Activated CD4-positive, alpha-beta T cell treated with anti-CD3 and anti-CD28 coated beads for 36 hours (primary cell): ENCODE measurements at regions not wholly inside any gene's neighbourhood (a gene's known extent, or its start where the extent isn't known, plus 50 kb on each side); places are given as distances from the start of the nearest gene placed in this dataset.

Source experiments
- ATAC-seq: fragments of 200-7000 bp; cut with Tn5 transposase; one replicate; pipeline ENCODE4 v1.10.0; 2021; ENCODE audit warnings: mild to moderate bottlenecking, moderate library complexity
- CTCF ChIA-PET: fragments of 350-600 bp; sonication (Branson Sonifier 250); formaldehyde crosslinking; loops from one replicate; lab custom pipeline; 2021; ENCODE audit warnings: antibody characterized with exemption; lab: Charles Lee
- POLR2A ChIA-PET: fragments of 350-600 bp; sonication (Branson Sonifier 250); formaldehyde crosslinking; loops from one replicate; lab custom pipeline; 2021; ENCODE audit warnings: antibody characterized with exemption, inconsistent platforms; lab: Charles Lee
- DNase-seq: peaks from one replicate; pipeline ENCODE4 v3.0.0-alpha.2; 2020
- H3K27ac Mint-ChIP-seq: one replicate; pipeline ENCODE4 v1.8.0; 2021; ENCODE audit warnings: mixed read lengths
- H3K27me3 Mint-ChIP-seq: one replicate; pipeline ENCODE4 v1.8.0; 2021; ENCODE audit warnings: mixed read lengths
- H3K36me3 Mint-ChIP-seq: one replicate; pipeline ENCODE4 v1.8.0; 2021; ENCODE audit warnings: low read depth, mixed read lengths
- H3K4me1 Mint-ChIP-seq: one replicate; pipeline ENCODE4 v1.8.0; 2021; ENCODE audit warnings: mixed read lengths
- H3K4me3 Mint-ChIP-seq: one replicate; pipeline ENCODE4 v1.8.0; 2021; ENCODE audit warnings: mild to moderate bottlenecking, moderate library complexity, mixed read lengths
- H3K9me3 Mint-ChIP-seq: one replicate; pipeline ENCODE4 v1.8.0; 2021; ENCODE audit warnings: low read depth, mixed read lengths
- intact Hi-C, 2 experiments: fragments of 100-400 bp; cut with DNase I in 1 of 2; cut with micrococcal nuclease in 1 of 2; formaldehyde crosslinking; loops; one replicate each; pipeline versions ENCODE4 v1.14.2 to v1.15.1; 2022 to 2024; cut with DNase I, micrococcal nuclease

GRCh38 chr1:14499312-14500040 is 99.0 kb upstream of the KAZN start:
- intact Hi-C loops = no loop called here
- Mint-ChIP-seq H3K27me3 (peaks cover 16% of the 10 kb centered on the region), H3K4me3 (no peak overlapping the region), H3K9me3 (no peaks in the 10 kb centered on the region), H3K36me3 (no peaks in the 10 kb centered on the region), H3K4me1 (no peaks in the 10 kb centered on the region), H3K27ac (no peak overlapping the region)
- ATAC-seq = no peak
- POLR2A ChIA-PET = no interaction called here
- no peak for DNase-seq
- CTCF ChIA-PET = no interaction called here

GRCh38 chr1:14500041-14500440 is 98.4 kb upstream of the KAZN start:
- Mint-ChIP-seq H3K4me1 (no peaks in the 10 kb centered on the region), H3K27ac (no peak overlapping the region), H3K36me3 (no peaks in the 10 kb centered on the region), H3K4me3 (no peak overlapping the region), H3K27me3 (peaks cover 12% of the 10 kb centered on the region), H3K9me3 (no peaks in the 10 kb centered on the region)
- CTCF ChIA-PET = no interaction called here
- ATAC-seq (no peak), DNase-seq (no peak)
- intact Hi-C loops = no loop called here
- POLR2A ChIA-PET = no interaction called here

GRCh38 chr1:14500912-14501311 is 97.6 kb upstream of the KAZN start:
- H3K36me3 Mint-ChIP-seq = no peaks in the 10 kb centered on the region
- no peak overlapping the region for H3K4me3 Mint-ChIP-seq
- CTCF ChIA-PET = no interaction called here
- H3K9me3 Mint-ChIP-seq = no peaks in the 10 kb centered on the region
- H3K27ac Mint-ChIP-seq = no peak overlapping the region
- ATAC-seq (no peak), DNase-seq (no peak)
- intact Hi-C loops = no loop called here
- H3K4me1 Mint-ChIP-seq = no peaks in the 10 kb centered on the region
- POLR2A ChIA-PET = no interaction called here
- H3K27me3 Mint-ChIP-seq = peaks cover 12% of the 10 kb centered on the region

GRCh38 chr1:14504517-14504916 is 94.0 kb upstream of the KAZN start:
- Mint-ChIP-seq H3K4me1 (no peaks in the 10 kb centered on the region), H3K27ac (no peak overlapping the region), H3K4me3 (no peak overlapping the region), H3K9me3 (no peaks in the 10 kb centered on the region), H3K36me3 (no peaks in the 10 kb centered on the region), H3K27me3 (peaks cover 10% of the 10 kb centered on the region)
- no peak for ATAC-seq
- ChIA-PET CTCF (no interaction called here), POLR2A (no interaction called here)
- DNase-seq = no peak
- intact Hi-C loops = no loop called here

DNA sequence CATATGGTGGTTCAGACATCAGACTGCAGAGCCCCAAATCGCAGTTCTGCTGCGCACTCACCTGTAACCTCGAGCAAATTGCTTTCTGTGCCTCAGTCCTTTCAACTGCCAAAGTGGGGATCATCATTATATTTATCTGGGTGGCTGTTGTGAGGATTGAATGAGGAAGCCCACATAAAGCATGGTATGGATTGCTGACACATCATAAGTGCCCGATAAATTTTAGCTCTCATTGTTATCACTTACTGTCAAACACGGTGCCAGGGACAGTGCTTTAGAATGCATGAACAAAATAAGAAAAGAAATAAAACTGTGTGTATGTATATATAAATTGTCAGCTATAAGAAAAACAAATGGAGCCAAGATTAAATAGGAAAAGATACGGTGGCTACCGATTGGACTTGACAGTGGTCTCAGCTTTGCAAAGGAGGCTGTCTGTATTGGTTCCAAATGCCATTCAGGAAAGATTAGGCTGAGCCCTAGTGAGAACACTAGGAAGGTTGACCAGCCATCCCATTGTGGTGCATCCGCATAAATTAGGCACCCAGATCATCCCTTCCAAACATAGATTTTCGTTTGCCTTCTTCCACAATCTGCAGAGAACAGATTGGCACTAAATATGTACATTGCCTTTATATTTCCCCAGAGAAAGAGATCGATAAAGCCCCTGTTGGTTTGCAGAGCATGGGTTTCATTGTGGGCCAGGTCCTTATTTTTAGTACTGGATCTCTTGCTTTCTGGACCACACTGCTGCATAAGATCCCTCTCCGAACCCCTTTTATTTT is 91.8 kb upstream of the KAZN start:
- POLR2A ChIA-PET = no interaction called here
- H3K36me3 Mint-ChIP-seq = no peaks in the 10 kb centered on the region
- no peaks in the 10 kb centered on the region for H3K9me3 Mint-ChIP-seq
- ATAC-seq = no peak
- H3K27ac Mint-ChIP-seq = no peak overlapping the region
- intact Hi-C loops = no loop called here
- no peaks in the 10 kb centered on the region for H3K4me1 Mint-ChIP-seq
- DNase-seq = no peak
- H3K27me3 Mint-ChIP-seq = peaks cover 6% of the 10 kb centered on the region
- CTCF ChIA-PET = interaction anchor here (0.7 kb wide), 1 partner anchor 619 kb away, joined by 3 read pairs; no protein-coding TSS in a partner anchor
- no peak overlapping the region for H3K4me3 Mint-ChIP-seq

GRCh38 chr1:14507262-14507661 is 91.2 kb upstream of the KAZN start:
- Mint-ChIP-seq H3K9me3 (no peaks in the 10 kb centered on the region), H3K4me1 (no peaks in the 10 kb centered on the region), H3K36me3 (no peaks in the 10 kb centered on the region), H3K27ac (no peak overlapping the region), H3K4me3 (no peak overlapping the region), H3K27me3 (peaks cover 7% of the 10 kb centered on the region)
- POLR2A ChIA-PET = no interaction called here
- ATAC-seq = no peak
- no peak for DNase-seq
- CTCF ChIA-PET = no interaction called here
- intact Hi-C loops = no loop called here

GRCh38 chr1:14508613-14509012 is 89.9 kb upstream of the KAZN start:
- no peaks in the 10 kb centered on the region for H3K36me3 Mint-ChIP-seq
- no peak overlapping the region for H3K27ac Mint-ChIP-seq
- CTCF ChIA-PET = no interaction called here
- no peak for DNase-seq
- intact Hi-C loops = no loop called here
- H3K9me3 Mint-ChIP-seq = no peaks in the 10 kb centered on the region
- no peak overlapping the region for H3K4me3 Mint-ChIP-seq
- no peaks in the 10 kb centered on the region for H3K4me1 Mint-ChIP-seq
- POLR2A ChIA-PET = no interaction called here
- peaks cover 2% of the 10 kb centered on the region for H3K27me3 Mint-ChIP-seq
- no peak for ATAC-seq

- no peaks in the 10 kb centered on the region for H3K36me3 Mint-ChIP-seq
- H3K4me1 Mint-ChIP-seq = no peaks in the 10 kb centered on the region
These were observed 87.3 kb upstream of the KAZN start for GRCh38 chr1:14511166-14511680.

DNA sequence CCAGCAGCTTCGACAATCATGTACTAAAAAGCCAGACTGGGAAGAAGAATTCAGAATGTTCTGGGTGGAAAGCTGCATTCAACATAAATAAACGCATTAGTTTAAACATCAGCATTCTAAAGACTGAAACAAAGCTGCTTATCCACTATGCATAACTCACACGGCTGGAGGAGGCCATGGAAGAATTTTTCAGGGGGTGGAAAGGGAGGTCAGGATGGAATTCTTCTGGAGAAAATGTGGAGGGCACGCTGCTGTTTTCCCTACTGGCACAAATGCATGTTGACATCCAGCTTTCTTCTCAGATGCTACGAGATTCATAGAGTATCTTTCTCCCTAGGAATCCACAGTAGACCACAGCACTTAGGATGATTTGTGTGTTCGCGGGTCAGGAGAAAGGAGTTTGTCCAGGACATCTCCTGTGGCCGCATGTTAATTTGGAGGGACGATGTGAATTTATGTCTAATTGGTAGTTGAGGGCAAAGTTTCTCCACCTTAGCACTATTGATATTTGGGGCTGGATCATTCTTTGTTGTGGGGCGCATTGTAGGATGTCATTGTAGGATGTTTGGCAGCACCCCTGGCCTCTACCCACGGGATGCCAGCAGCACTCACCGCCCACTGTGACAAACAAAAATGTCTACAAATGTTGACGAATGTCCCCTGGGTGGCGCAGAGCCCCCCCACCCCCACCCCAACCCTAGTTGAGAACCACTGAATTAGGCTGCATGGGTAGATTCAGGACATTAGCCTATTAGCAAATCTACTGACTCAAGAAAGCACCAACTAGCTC is 86.5 kb upstream of the KAZN start:
- no peak overlapping the region for H3K27ac Mint-ChIP-seq
- no peaks in the 10 kb centered on the region for H3K36me3 Mint-ChIP-seq
- intact Hi-C loops = no loop called here
- ChIA-PET CTCF (interaction anchor here (0.7 to 0.8 kb wide), 2 partner anchors 11 to 14 kb away, joined by 3 read pairs; no protein-coding TSS in a partner anchor), POLR2A (no interaction called here)
- no peak overlapping the region for H3K4me3 Mint-ChIP-seq
- no peaks in the 10 kb centered on the region for H3K9me3 Mint-ChIP-seq
- ATAC-seq = no peak
- H3K4me1 Mint-ChIP-seq = no peaks in the 10 kb centered on the region
- DNase-seq = no peak
- H3K27me3 Mint-ChIP-seq = peaks cover 9% of the 10 kb centered on the region

More at GRCh38 chr1:14511166-14511680, 87.3 kb upstream of the KAZN start:
- POLR2A ChIA-PET = no interaction called here
- no peak for DNase-seq
- Mint-ChIP-seq H3K27me3 (peaks cover 9% of the 10 kb centered on the region), H3K27ac (no peak overlapping the region), H3K9me3 (no peaks in the 10 kb centered on the region), H3K4me3 (no peak overlapping the region)
- no peak for ATAC-seq
- intact Hi-C loops = no loop called here
- CTCF ChIA-PET = interaction anchor here (0.8 kb wide), 1 partner anchor 15 kb away, joined by 3 read pairs; no protein-coding TSS in a partner anchor

DNA sequence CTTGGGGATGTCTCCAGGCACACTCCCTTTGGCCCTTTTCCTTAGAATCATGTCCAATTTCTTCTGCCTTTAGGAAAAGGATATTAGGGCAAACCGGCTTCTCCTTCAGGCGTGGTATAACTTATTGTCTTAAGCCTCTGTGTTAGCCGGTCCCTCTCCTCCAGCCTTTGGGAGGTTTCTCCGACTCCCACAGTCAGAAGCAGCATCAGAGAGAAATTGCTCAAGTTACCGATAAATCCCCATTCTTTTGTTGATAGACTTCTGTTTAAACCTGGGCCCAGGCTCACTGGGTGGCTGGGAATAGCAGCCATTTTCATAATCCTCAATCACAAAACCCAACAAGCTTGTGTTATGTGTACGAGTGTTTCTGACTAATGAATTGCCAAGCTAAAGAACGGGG is 85.4 kb upstream of the KAZN start:
- POLR2A ChIA-PET = no interaction called here
- peaks cover 9% of the 10 kb centered on the region for H3K27me3 Mint-ChIP-seq

GRCh38 chr1:14514739-14515138 is 83.7 kb upstream of the KAZN start:
- H3K27me3 Mint-ChIP-seq = peaks cover 9% of the 10 kb centered on the region
- ATAC-seq = no peak

More for the DNA sequence above, 85.4 kb upstream of the KAZN start:
- Mint-ChIP-seq H3K9me3 (no peaks in the 10 kb centered on the region), H3K27ac (no peak overlapping the region), H3K36me3 (no peaks in the 10 kb centered on the region), H3K4me1 (peaks cover 3% of the 10 kb centered on the region), H3K4me3 (no peak overlapping the region)
- ATAC-seq = no peak
- DNase-seq = no peak
- intact Hi-C loops = no loop called here
- CTCF ChIA-PET = interaction anchor here (0.7 kb wide), 1 partner anchor 10 kb away, joined by 3 read pairs; no protein-coding TSS in a partner anchor

More at GRCh38 chr1:14514739-14515138, 83.7 kb upstream of the KAZN start:
- Mint-ChIP-seq H3K9me3 (no peaks in the 10 kb centered on the region), H3K27ac (no peak overlapping the region), H3K36me3 (no peaks in the 10 kb centered on the region), H3K4me1 (peaks cover 3% of the 10 kb centered on the region), H3K4me3 (no peak overlapping the region)
- no peak for DNase-seq
- POLR2A ChIA-PET = no interaction called here
- CTCF ChIA-PET = no interaction called here
- intact Hi-C loops = no loop called here
